CD4-positive, alpha-beta T cell treated with Interleukin-17A for 1 hour (primary cell): ENCODE measurements at regions not wholly inside any gene's neighbourhood (a gene's known extent, or its start where the extent isn't known, plus 50 kb on each side); places are given as distances from the start of the nearest gene placed in this dataset.
"Not testable (repeated sequence)": the region's sequence is repeated elsewhere in the genome, so short reads cannot be mapped to it uniquely, and the experiment has no call there.

ENCODE experiments used
- DNase-seq: peaks from one replicate; pipeline ENCODE4 v3.0.0-alpha.2; 2020

- DNase-seq: no peak
Measured at GRCh38 chr22:25397616-25398015, 166.9 kb upstream of the GRK3 start.

- not testable (repeated sequence) for DNase-seq
Measured at GRCh38 chr22:25398591-25399062, 165.8 kb upstream of the GRK3 start.

GRCh38 chr22:25399649-25400151 lies 164.8 kb upstream of the GRK3 start:
- DNase-seq: no peak

- no peak for DNase-seq
Measured at GRCh38 chr22:25402160-25402500, 162.3 kb upstream of the GRK3 start.

- no peak for DNase-seq
Measured at GRCh38 chr22:25402501-25403283, 161.8 kb upstream of the GRK3 start.

GRCh38 chr22:25403284-25403810 lies 161.1 kb upstream of the GRK3 start:
- no peak for DNase-seq

GRCh38 chr22:25403811-25404471 lies 160.5 kb upstream of the GRK3 start:
- DNase-seq: no peak

- no peak for DNase-seq
Measured at GRCh38 chr22:25404556-25404927, 159.9 kb upstream of the GRK3 start.

GRCh38 chr22:25404928-25405816 lies 159.3 kb upstream of the GRK3 start:
- DNase-seq: peak; percentile 64

- no peak for DNase-seq
Measured at GRCh38 chr22:25405841-25406509, 158.5 kb upstream of the GRK3 start.

- DNase-seq: no peak
Measured at GRCh38 chr22:25406510-25407210, 157.8 kb upstream of the GRK3 start.

- no peak for DNase-seq
Measured at GRCh38 chr22:25407226-25407858, 157.1 kb upstream of the GRK3 start.

GRCh38 chr22:25407859-25408229 lies 156.6 kb upstream of the GRK3 start:
- no peak for DNase-seq

- no peak for DNase-seq
Measured at GRCh38 chr22:25409240-25409639, 155.2 kb upstream of the GRK3 start.

GRCh38 chr22:25410849-25411248 lies 153.6 kb upstream of the GRK3 start:
- DNase-seq: no peak

GRCh38 chr22:25413620-25414019 lies 150.9 kb upstream of the GRK3 start:
- DNase-seq: no peak

- not testable (repeated sequence) for DNase-seq
Measured at GRCh38 chr22:25415731-25416130, 148.7 kb upstream of the GRK3 start.

- DNase-seq: not testable (repeated sequence)
Measured at GRCh38 chr22:25417826-25418225, 146.6 kb upstream of the GRK3 start.

GRCh38 chr22:25419247-25420113 lies 145.0 kb upstream of the GRK3 start:
- DNase-seq: peak; percentile 28

GRCh38 chr22:25420114-25420441 lies 144.4 kb upstream of the GRK3 start:
- not testable (repeated sequence) for DNase-seq
